ENCODE measurements at regions not wholly inside any gene's neighbourhood (a gene's known extent, or its start where the extent isn't known, plus 50 kb on each side); places are given as distances from the start of the nearest gene placed in this dataset.

DNA sequence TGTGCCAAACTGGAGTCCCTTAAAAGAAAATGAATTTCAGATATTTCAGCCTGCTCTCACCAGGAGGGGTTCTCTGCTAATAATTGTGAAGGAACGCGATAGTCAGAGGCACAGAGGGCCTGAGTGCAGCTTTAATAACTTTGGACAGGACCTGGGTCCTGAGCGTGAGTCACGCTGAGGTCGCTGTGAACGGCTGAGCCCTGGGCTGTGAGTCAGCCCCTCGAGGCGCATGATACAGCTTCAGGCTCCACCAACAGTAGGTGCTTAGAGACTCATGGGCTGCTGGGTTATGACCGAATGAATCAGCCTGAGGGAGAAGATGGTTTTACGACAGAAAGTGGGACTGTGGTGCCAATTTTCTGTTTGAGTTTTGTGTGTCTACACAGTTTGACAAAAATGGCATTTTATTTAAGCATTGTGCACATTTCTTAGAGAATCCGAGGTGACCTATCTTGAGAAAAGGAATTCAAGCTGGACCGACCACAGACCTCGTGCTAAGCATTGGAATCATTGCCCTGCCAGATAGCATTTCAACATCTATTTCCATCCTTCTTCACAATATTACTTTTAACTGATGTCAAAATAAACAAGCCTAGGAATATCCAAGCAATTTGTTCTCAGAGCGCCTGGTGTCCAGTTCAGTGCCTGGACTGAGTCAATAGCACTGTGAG, 183.0 kb downstream of the THBS2 start:
- intact Hi-C loops (cut with micrococcal nuclease) = no loop called here
- ATAC-seq (peak; percentile 95), DNase-seq (peak; percentile 83)

DNA sequence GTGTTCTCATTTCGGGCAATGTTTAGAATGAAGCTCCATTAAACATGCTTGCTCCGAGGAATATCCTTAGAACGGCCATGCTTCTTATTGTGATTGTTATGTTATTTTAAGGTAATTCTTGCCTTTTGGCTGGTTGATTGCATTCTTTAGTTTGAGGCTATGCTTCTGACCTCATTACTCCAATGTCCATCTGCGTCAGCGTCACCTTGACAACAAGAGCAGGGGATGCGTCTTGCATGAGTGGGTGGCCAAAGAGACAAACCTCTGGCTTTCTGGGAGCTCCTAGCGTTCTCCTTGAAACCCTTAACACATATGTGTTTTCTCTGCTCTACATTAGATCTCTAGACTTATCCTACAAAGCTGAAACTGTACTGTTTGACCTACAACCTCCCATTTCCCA, 184.3 kb downstream of the THBS2 start:
- no peak for DNase-seq
- intact Hi-C loops (cut with micrococcal nuclease) = no loop called here
- ATAC-seq = no peak

DNA sequence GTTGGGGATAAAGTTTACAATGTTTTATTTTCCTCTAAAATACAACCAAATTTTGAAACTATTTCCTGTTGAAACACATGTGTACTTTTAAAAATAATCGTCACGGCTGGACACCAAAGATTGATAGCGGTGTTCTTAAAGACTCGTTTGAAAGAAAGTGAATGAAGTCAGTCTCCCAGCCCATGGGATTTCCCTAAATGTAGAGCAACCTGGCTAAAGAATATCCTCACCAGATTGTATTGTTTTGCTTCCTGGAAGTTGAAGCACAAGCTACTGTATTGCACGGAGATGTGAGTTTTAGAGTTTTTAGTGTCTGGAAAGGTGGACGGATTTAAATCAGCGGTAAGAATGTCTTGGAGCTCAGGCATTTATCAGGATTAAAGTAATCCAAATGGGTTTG, 189.5 kb downstream of the THBS2 start:
- no peak for DNase-seq
- intact Hi-C loops (cut with micrococcal nuclease) = no loop called here
- no peak for ATAC-seq

DNA sequence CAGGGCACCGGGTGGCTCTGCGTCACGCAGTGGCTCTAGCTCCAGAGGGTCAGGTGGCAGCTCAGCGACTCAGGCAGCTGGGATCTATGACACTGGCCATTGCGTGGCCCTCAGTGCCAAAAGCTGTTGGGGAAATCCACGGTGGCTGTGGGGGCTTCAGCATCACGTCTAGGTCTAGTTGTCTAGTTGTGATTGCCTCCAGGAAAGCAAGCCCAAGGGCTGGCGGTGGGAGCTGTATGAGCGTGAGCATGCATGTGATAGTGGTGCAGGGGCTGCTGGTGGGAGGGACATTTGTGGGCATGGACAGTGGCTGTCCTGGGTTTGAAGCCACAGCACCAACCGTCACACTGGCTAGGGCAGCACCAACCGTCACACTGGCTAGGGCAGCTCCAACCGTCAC, 191.4 kb downstream of the THBS2 start:
- ATAC-seq (no peak), DNase-seq (no peak)
- intact Hi-C loops (cut with micrococcal nuclease) = no loop called here

DNA sequence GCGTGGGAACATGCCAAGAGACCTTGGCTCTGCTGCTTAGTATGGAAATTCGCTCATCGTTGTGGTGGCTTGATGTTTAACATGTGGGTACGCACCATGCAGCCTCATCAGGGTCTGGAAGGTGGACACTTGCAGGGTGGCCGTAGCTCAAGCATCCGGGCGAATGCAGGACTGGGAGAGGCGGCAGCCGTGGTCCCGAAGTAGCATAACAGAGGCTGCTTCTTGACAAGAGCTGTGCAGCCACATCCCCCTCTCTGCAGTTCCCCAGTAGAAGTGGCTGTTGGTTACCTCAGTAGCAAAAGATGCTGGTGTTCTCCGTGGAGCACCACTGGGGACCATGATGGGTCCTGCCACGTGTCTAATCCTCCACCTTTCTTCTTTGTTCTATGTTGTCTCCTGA, 195.0 kb downstream of the THBS2 start:
- intact Hi-C loops (cut with micrococcal nuclease) = no loop called here
- no peak for ATAC-seq

DNA sequence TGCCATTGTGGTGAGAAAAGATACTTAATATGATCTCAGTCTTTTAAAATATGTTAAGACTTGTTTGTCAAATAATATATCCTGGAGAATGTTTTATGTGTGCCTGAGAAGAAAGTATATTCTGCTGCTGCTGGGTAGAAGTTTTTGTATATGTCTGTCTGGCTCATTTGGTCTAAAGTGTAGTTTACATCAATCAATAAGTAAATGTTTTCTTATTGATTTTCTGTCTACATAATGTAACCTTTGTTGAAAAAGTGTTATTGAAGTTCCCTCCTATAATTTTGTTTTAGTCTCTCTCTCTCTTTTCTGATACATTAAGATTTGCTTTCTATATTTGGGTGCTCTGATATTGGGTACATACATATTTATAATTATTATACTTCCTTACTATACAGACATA, 201.2 kb downstream of the THBS2 start:
- no peak for DNase-seq
- ATAC-seq = no peak
- intact Hi-C loops (cut with micrococcal nuclease) = no loop called here

More for the DNA sequence above, 195.0 kb downstream of the THBS2 start:
- DNase-seq = no peak

DNA sequence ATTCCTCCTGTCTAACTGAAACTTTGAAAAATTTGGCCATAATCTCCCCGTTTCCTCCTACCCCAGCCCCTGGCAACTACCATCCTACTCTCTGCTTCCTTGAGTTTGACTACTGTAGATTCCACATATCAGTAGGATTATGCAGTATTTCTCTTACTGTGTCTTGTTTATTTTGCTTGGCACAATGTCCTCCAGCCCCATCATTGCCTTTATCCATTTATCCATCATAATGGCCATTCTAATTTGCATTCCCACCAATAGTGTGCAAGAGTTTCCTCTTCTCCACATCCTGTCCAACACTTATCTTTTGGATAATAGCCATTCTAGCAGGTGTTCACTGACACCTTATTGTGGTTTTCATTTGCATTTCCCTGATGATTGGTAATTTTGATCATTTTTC, 202.3 kb downstream of the THBS2 start:
- DNase-seq (no peak), ATAC-seq (no peak)
- intact Hi-C loops (cut with micrococcal nuclease) = no loop called here

DNA sequence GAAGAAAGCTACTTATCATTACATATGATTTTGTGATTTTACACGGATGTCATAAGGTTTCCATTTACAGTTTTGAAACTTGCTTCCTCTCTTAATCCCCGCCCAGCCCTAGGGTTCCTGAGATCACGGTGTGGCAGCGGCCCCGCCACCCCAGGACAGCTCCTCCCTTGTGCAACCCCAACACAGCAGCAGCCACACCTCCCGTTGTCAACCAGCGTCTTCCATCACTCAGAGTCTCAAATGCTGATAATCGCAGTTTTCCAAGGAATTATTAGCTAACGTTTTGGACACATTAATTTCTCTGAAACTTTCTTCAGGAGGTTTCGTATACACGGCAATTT, 204.8 kb downstream of the THBS2 start:
- no peak for ATAC-seq
- intact Hi-C loops (cut with micrococcal nuclease) = no loop called here
- DNase-seq = no peak

DNA sequence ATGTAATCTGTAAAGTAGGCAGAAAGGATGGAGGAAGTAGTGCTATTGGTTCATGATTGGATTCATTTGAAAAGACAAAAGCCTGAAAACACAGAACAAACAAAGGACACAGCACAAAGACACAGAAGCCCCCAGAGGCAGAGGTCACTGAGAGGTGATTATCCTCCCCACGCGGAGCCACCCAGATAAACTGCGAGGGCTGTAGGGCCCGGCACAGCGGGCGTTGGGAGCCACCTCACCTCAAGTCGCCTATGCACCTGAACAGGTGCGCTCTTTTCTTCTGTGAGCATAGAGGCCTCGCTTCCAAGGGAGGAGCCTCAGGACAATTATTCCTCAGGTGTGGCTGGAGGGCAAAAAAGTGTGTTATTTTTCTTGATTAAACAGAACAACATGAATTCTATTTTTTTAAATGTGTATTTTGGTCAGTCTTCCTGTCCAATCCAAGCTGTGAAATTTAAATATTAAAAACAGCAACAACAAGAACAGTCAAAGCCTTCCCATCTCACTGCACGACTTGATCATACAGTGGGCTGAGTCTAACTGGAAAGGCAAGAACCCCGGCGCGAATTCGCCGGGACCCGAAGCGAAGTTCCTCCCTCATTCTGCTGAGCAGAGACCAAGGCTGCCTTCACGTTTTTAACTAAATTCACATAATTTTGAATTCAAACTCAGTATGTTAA, 205.3 kb downstream of the THBS2 start:
- DNase-seq = no peak
- intact Hi-C loops (cut with micrococcal nuclease) = no loop called here

DNA sequence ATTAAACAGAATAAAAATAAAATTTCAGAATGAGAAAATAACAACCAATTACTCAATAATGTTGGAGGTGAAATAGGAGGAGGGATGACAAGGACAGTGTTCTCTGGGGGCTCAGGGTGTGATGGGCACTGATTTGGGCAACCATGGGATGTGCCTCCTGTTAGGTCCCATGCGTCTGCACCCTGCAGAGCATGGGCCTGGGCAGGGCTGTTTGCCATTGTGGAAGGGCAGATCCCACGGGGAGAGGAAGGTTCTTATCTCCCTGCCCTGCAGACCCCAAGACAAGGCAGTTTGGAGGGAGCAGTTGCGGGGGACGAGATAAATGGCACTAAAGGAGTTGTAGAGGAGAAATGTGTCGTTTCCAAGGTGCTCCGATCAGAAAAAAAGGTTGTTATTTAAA, 206.3 kb downstream of the THBS2 start:
- no peak for ATAC-seq
- intact Hi-C loops (cut with micrococcal nuclease) = no loop called here
- DNase-seq = no peak

More for the DNA sequence above, 205.3 kb downstream of the THBS2 start:
- ATAC-seq = no peak

DNA sequence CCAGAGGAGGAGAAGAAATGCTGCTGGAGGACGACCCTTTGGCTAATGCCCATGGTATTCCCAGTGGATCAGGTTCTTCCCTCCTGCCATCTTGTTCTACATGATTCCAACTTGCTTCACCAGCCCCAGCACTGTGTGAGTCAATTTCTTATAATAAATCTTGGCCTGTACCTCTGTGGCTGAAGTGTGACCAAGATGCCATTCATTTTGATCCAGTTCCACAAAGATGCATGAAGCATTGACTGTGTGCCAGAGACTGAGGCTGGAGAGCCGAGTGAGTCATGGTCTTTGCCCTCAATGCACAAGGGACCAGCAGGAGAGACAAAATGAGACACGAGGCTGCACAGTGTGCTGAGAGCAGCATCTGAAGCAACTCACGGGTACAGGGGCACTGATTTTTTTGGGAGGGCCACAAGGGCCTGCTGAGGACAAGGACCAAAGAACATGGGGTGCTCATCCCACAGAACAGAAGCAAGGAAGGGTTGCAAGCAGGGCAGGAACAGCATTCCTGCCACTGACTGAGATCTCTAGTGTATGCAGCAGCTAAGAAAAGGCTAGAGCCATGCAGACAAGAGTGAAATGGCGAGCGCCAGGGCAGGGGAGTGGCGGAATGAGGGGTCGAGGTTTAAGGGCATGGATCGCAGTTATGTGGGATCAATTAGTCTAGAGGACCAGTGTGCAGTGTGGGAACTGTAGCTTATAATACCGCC, 207.0 kb downstream of the THBS2 start:
- ATAC-seq (no peak), DNase-seq (no peak)
- intact Hi-C loops (cut with micrococcal nuclease) = no loop called here

DNA sequence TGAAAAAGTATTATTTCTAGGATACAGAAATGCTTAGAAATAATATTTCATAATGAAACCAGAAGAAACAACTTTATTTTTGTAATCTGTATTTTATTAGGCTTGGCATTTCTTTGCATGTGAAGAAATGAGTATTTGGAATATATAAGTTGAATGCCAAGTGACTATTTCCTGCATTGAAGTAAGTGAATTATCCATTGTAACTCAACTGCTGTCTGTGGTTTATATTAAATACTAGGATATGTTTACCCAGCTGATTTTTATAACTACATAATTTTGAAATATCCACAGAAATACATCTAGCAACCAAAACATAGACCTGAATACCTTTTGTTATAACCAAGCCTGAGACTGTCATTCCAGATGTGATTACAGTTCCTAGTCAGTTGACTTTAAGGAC, 207.6 kb downstream of the THBS2 start:
- intact Hi-C loops (cut with micrococcal nuclease) = no loop called here
- ATAC-seq (no peak), DNase-seq (no peak)

DNA sequence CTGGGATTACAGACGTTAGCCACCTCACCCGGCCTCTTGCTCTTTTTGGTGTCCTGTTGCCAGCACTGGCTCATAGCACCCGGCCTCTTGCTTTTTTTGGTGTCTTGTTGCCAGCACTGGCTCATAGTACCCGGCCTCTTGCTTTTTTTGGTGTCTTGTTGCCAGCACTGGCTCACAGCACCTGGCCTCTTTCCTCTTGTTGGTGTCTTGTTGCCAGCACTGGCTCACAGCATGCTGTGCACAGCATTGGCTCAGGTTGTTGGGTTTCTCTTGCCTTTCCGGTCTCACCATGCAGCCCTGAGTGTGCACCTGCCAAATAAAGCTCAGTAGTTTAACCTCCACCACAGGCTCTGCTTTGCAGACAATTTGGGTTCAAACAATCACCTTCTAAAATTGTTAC, 208.2 kb downstream of the THBS2 start:
- ATAC-seq = peak; percentile 43
- intact Hi-C loops (cut with micrococcal nuclease) = no loop called here
- no peak for DNase-seq

DNA sequence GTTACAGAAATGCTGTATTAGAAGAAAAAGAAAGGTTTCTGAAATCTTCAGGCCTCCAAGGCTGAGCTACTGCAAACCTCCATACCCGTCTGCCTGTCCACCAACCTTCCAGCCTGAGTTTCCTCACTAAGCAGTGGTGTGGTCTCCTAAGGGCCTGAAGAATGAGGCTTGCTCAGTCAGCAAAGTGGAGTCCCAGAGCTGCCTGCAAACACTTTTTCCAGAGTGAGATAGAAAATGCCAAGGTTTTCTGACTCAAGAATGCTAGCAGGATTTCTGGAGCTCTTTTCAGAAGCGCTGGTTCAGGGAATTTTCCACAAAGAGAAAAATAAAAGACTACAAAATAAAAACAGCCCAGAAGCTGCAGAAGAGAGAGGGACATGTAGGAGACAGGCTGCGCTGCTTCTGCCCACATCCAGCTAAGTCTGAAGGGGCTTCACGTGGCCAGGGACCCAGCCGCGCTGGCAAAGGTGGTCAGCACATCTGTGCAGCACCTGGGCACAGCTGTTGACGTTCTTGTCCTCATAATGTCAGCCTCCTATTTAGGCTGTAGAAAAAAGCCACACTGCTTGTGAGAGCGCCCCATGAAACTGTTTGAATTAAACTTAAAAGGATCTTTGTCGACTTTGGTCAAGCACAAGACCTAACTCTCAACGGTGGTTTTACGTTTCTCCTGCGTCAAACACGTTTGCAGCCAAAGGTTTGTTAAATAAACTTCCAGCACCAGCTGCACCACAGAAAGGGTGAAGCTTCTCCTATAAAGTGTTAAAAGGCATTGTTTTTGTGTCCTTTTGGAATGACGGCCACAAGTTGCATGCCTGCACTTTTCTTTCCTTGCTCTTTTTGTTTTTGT, 209.0 kb downstream of the THBS2 start:
- DNase-seq (no peak), ATAC-seq (peak; percentile 48)
- intact Hi-C loops (cut with micrococcal nuclease) = no loop called here

DNA sequence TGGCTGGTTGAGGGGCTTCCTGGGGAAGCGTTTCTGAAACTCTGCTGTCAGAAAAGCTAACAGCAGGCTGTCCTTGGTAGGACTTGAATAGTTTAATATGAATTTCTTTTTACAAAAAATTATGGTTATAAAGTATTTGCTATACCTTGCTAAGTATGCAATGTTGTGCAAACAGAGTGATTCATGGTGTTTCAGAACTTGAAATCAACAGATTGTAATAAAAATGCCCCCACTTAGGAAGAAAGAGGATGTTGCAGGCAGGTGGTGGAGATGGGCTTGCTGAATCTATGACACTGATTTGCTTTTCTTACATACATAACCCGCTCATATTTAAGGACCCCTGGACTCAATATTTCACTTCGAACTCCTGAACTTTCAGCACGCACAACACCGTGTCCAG, 211.6 kb downstream of the THBS2 start:
- DNase-seq = no peak
- ATAC-seq = no peak
- intact Hi-C loops (cut with micrococcal nuclease) = no loop called here

DNA sequence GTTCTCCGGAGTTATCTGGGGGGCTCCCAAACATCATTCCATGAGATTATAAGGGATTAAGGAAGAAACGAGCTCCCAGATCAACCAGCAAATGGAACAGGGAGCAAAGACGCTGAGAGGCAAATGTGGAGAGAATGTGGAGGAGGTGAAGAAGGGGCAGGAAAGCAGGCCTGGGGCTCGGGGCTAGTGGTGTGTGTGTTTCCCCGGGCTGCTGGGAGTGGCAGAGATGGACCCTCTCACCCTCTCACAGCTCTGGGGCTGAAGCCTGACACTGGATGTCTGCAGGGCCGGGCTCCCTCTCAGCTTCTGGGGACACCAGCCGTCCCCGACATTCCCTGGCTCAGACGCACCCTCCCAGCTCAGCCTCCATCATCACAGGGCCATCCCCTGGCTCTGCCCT, 212.6 kb downstream of the THBS2 start:
- ATAC-seq = no peak
- no peak for DNase-seq
- intact Hi-C loops (cut with micrococcal nuclease) = no loop called here

DNA sequence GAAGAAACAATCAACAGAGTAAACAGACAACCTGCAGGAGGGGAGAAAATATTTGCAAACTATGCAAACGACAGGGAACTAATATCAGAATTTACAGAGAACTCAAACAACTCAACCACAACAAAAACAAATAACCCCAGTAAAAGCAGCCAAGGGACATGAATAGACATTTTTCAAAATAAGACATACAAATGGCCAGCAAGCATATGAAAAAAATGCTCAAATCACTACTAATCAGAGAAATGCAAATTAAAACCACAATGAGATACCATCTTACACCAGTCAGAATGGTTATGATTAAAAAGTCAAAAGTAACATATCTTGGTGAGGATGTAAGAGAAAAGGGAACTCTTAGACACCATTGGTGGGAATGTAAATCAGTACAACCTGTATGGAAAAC, 215.0 kb downstream of the THBS2 start:
- ATAC-seq = no peak
- intact Hi-C loops (cut with micrococcal nuclease) = no loop called here
- no peak for DNase-seq

DNA sequence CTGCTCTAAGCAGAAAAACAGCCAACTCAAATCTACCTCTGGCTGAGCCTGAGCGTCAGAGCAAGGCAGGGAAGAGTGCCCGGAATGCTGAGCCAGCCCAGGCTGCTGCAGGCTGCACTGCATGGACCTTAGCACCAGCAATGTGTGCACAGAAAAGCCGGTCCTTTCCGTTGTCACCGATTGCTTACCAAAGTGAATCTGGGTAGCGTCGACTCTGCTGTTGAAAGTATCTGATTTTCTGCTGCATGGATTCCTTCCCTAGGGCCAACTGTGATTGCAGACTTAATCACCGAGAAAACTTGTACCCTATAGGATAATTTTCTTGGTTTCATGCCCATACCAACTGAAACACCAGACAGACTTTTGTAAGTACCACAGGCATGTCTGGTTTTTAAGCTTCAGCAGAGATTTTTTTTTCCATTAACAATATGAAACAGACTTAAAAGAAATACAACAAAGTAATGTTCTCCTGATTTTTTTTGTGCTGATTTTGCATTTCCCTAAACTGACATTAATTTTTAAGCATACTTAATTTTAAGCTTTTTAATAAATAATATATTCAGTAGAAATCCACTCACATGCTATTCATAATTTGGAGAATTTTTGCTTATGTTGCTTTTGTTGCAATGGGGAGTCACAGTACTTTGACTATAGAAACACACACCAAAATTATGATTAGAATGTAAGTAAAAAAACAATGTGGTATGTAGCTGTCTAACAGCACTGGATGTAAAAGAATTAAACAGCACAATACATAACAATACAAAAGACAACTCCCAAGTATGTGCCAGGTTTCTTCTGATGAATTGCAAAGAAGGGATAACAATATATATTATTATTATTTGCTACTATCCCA, 218.0 kb downstream of the THBS2 start:
- ATAC-seq (no peak), DNase-seq (no peak)
- intact Hi-C loops (cut with micrococcal nuclease) = no loop called here

DNA sequence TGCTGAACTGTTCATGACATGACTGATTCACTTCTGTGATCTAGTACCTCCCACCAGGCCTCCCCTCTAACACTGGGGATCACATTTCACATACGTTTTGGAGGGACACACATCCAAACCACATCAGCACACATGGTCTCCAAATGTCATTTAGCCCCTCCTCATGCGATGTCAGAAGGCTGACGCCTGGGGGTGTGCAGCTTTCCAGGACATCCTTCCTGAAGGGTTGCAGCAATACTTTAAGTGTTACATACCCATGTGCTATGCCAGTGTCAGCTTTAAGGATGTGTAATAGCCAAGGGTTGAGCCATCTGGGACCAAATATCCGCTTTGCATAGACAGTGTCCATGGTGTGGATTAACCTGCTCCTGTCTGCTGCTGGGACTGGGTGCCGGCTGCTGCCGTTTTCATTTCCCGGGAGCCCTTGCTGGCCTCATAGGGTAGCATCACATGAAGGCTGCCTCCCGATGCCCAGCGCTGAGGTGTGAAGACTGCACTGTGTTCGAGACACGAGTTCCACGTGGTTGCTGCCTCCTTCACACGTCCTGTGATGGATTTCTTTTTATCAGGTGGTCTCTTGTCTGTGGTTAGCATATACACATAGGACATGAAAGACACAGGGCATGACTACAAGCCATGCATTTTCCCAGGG, 219.0 kb downstream of the THBS2 start:
- DNase-seq (no peak), ATAC-seq (no peak)
- intact Hi-C loops (cut with micrococcal nuclease) = no loop called here
